ENCODE measurements at regions not wholly inside any gene's neighbourhood (a gene's known extent, or its start where the extent isn't known, plus 50 kb on each side); places are given as distances from the start of the nearest gene placed in this dataset.

GRCh38 chr2:129801575-129801974, 177.9 kb upstream of the RAB6C start:
- TF ChIP-seq CTCF (IDR thresholded peaks at IDR 0.05) = no peak
- Histone ChIP-seq H3K4me1 (no peaks in the 10 kb centered on the region), H3K27me3 (ENCODE audit: insufficient read depth in 3 of 3, low read length in 2 of 3) (peaks cover 0 to 16% (median 2%) of the 10 kb centered on the region in 3 donors), H3K9me3 (no peaks in the 10 kb centered on the region), H3K4me3 (no peak overlapping the region), H3K27ac (no peak overlapping the region), H3K36me3 (ENCODE audit: insufficient read depth in 1 of 2, low read depth in 1 of 2) (no peaks in the 10 kb centered on the region)
- WGBS, 3 donors = 68 to 76% (median 72%) methylated on average over 1 of the region's 1 CpG
- DNase-seq (no peak), ATAC-seq (no peak)
- intact Hi-C loops (cut with DNase I) = no loop called here

DNA sequence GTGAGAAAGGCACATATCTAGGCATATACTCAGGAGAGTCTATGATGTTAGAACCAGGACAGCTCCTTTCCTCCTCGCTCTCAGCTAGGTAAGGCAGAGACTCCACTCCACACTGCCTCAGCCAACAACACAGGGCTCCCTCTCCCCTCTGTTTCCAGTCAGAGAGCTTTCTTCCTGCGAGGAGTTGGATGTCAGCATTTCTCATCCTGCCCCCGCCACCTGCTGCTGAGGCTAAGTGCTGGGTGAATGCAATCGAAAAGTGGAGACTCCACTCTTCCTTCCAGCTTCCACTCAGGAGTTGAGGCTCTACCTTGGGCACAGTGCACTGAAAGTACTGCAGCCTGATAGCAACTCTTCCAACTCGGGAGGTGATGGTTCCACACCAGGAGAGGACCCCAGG, 177.2 kb upstream of the RAB6C start:
- intact Hi-C loops (cut with DNase I) = no loop called here
- no peak for TF ChIP-seq CTCF (IDR thresholded peaks at IDR 0.05)

DNA sequence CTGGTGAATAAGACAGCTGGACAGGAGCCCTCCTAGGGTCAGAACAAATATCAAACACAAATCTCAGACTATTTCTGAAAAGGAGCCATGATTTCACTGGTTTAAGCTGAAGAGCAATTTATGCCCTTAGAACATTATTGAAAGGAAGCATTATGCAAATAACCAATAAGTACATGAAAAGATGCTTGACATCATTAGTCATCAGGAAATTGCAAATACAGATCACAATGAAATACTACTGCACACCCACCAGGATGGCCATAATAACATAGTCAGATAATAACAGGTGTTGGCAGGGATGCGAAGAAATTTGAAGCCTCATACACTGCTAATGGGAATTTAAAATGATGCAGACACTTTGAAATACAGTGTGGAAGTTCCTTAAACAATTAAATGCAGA, 176.4 kb upstream of the RAB6C start:
- ATAC-seq (no peak), DNase-seq (no peak)
- Histone ChIP-seq H3K9me3 (no peaks in the 10 kb centered on the region), H3K27ac (no peak overlapping the region), H3K36me3 (ENCODE audit: insufficient read depth in 1 of 2, low read depth in 1 of 2) (no peaks in the 10 kb centered on the region), H3K27me3 (ENCODE audit: insufficient read depth in 3 of 3, low read length in 2 of 3) (peaks cover 0 to 16% (median 2%) of the 10 kb centered on the region in 3 donors), H3K4me1 (no peaks in the 10 kb centered on the region), H3K4me3 (no peak overlapping the region)
- WGBS, 3 donors = 48 to 76% (median 60%) methylated on average over 1 of the region's 1 CpG
- intact Hi-C loops (cut with DNase I) = no loop called here
- no peak for TF ChIP-seq CTCF (IDR thresholded peaks at IDR 0.05)

More for the DNA sequence above, 177.2 kb upstream of the RAB6C start:
- DNase-seq (no peak), ATAC-seq (no peak)
- Histone ChIP-seq H3K9me3 (no peaks in the 10 kb centered on the region), H3K4me3 (no peak overlapping the region), H3K27ac (no peak overlapping the region), H3K27me3 (ENCODE audit: insufficient read depth in 3 of 3, low read length in 2 of 3) (peaks cover 0 to 16% (median 2%) of the 10 kb centered on the region in 3 donors), H3K4me1 (no peaks in the 10 kb centered on the region), H3K36me3 (ENCODE audit: insufficient read depth in 1 of 2, low read depth in 1 of 2) (no peaks in the 10 kb centered on the region)
- WGBS, 3 donors = 53 to 65% (median 61%) methylated on average over 5 of the region's 5 CpGs

DNA sequence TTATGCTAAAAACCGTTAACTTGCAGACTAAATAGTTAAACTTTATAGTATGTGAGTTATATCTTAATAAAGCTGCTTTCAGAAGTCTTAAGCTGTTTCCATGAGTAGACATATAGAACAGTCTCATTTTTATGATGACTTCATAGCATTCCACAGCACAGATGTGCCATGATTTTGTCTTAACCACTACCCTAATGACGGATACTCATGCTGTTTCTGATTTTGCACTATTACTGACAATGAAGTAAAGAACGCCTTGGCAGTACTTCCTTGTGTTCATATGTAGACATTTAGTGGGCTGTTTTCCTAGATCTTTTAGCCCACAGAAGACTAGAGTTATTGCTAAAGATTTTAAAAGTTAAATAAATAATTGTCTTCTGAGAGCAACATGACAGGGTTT, 175.6 kb upstream of the RAB6C start:
- TF ChIP-seq CTCF (IDR thresholded peaks at IDR 0.05) = no peak
- intact Hi-C loops (cut with DNase I) = no loop called here
- Histone ChIP-seq H3K4me1 (no peaks in the 10 kb centered on the region), H3K27me3 (ENCODE audit: insufficient read depth in 3 of 3, low read length in 2 of 3) (peaks cover 0 to 16% (median 2%) of the 10 kb centered on the region in 3 donors), H3K9me3 (no peaks in the 10 kb centered on the region), H3K36me3 (ENCODE audit: insufficient read depth in 1 of 2, low read depth in 1 of 2) (no peaks in the 10 kb centered on the region), H3K4me3 (no peak overlapping the region), H3K27ac (no peak overlapping the region)
- 84 to 88% (median 85%) methylated on average over 3 of the region's 3 CpGs for WGBS, 3 donors
- no peak for DNase-seq
- no peak for ATAC-seq

DNA sequence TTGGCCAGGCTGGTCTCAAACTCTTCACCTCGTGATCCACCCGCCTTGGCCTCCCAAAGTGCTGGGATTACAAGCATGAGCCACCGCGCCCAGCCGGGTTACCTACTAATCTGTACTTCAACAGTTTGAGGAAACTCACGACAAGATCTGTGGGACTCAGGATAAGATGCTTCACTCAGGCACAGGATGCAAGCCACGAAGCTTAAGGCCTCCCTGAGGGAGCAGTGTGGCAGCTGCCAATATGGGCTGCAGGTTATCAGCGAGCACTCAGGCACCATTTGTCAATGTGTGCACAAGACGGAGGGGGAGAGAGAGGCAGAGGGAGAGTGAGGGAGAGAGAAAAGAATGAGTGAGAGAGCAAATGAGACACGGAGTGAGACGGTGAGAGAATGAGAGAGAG, 173.6 kb upstream of the RAB6C start:
- H3K27me3 ChIP-seq (ENCODE audit: insufficient read depth in 3 of 3, low read length in 2 of 3) = peaks cover 0 to 16% (median 2%) of the 10 kb centered on the region in 3 donors
- WGBS, 3 donors = 68 to 69% (median 68%) methylated on average over 11 of the region's 11 CpGs

More for the DNA sequence above, 173.6 kb upstream of the RAB6C start:
- Histone ChIP-seq H3K4me1 (no peaks in the 10 kb centered on the region), H3K4me3 (no peak overlapping the region), H3K27ac (no peak overlapping the region), H3K36me3 (ENCODE audit: insufficient read depth in 1 of 2, low read depth in 1 of 2) (no peaks in the 10 kb centered on the region), H3K9me3 (no peaks in the 10 kb centered on the region)
- no peak for ATAC-seq
- no peak for DNase-seq
- intact Hi-C loops (cut with DNase I) = no loop called here
- no peak for TF ChIP-seq CTCF (IDR thresholded peaks at IDR 0.05)

Data from psoas muscle (tissue), 7 donors.